Stimulated activated CD4-positive, alpha-beta T cell treated with anti-CD3 and anti-CD28 coated beads, TNF-alpha, amount 100 ng/mL, for 48 hours (primary cell): ENCODE measurements at regions not wholly inside any gene's neighbourhood (a gene's known extent, or its start where the extent isn't known, plus 50 kb on each side); places are given as distances from the start of the nearest gene placed in this dataset.
"Not testable (repeated sequence)": the region's sequence is repeated elsewhere in the genome, so short reads cannot be mapped to it uniquely, and the experiment has no call there.

ENCODE experiments used
- DNase-seq, 3 donors: peaks; one replicate each; pipeline ENCODE4 v3.0.0-alpha.2; 2020; ENCODE audit warnings: low read depth in 3 of 3

DNA sequence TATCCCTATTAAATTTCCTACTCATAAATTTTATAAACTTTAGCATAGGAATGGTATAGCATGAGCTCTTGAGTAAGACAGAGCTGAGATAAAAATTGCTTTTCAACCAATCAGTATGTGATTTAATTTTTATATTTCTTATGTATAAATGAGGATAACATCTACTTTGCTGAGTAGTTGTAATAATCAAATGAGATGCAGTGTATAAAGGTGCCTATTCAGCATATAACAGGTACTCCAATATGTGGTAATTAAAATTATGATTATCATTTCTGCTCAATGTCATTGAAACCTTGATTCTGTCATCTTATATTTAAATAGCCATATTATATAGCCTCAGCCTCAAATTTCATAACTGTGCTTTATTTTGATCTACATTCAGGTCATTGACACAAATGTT is 700.4 kb upstream of the SLC8A1 start:
- no peak for DNase-seq

- no peak for DNase-seq
Measured at GRCh38 chr2:41160439-41160838, 708.5 kb upstream of the SLC8A1 start.

GRCh38 chr2:41167014-41167413 is 715.1 kb upstream of the SLC8A1 start:
- no peak for DNase-seq

GRCh38 chr2:41169744-41170143 is 717.9 kb upstream of the SLC8A1 start:
- DNase-seq = no peak

GRCh38 chr2:41170589-41170988 is 718.7 kb upstream of the SLC8A1 start:
- no peak for DNase-seq

GRCh38 chr2:41180387-41180786 is 728.5 kb upstream of the SLC8A1 start:
- no peak for DNase-seq

DNA sequence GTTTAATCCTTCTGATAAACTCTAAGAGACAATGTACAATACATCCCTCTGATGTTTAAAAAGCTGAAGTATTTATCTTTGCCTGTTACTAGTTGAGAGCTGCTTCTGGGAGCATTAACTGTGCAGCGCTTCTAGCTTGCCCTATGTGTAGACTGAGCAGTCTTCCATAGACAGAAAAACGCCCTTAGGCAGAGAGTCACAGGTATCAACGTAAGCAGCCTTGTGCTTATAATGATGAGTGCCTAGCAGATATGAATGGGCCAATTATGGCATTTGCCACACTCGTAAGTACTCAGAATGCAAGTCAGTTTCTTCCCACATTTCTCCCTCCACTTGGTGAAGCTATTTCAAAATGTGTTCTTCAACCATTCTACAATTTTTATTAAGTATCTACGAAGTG is 731.1 kb upstream of the SLC8A1 start:
- no peak for DNase-seq

GRCh38 chr2:41187376-41188122 is 735.7 kb upstream of the SLC8A1 start:
- DNase-seq = no peak

DNA sequence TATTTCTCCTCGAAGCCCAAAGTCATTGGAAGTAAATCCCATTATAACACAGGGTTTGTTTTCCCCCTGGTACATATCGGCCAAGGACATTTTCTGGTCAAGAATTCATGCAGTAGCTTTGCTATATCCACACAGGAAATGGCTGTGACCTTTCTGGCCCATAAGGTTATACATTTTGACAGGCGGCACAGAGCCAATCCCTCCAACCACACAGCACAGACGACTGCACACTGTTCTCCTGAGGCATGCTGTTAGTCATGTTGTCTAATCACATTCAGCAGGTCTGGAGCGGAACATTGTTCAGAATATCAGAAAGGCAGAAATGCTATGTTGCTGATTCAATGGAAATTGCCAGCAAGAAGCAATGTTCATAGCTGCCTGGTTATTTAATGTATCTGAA is 742.3 kb upstream of the SLC8A1 start:
- no peak for DNase-seq

- no peak for DNase-seq
Measured at GRCh38 chr2:41197781-41198180, 745.9 kb upstream of the SLC8A1 start.

- DNase-seq = no peak
Measured at GRCh38 chr2:41199334-41199733, 747.4 kb upstream of the SLC8A1 start.

- no peak for DNase-seq
Measured at GRCh38 chr2:41204315-41204714, 752.4 kb upstream of the SLC8A1 start.

GRCh38 chr2:41206004-41206403 is 754.1 kb upstream of the SLC8A1 start:
- no peak for DNase-seq

- no peak for DNase-seq
Measured at GRCh38 chr2:41207578-41207977, 755.7 kb upstream of the SLC8A1 start.

- not testable (repeated sequence) for DNase-seq
Measured at GRCh38 chr2:41210030-41210429, 758.1 kb upstream of the SLC8A1 start.

GRCh38 chr2:41216978-41217377 is 765.1 kb upstream of the SLC8A1 start:
- DNase-seq = no peak

DNA sequence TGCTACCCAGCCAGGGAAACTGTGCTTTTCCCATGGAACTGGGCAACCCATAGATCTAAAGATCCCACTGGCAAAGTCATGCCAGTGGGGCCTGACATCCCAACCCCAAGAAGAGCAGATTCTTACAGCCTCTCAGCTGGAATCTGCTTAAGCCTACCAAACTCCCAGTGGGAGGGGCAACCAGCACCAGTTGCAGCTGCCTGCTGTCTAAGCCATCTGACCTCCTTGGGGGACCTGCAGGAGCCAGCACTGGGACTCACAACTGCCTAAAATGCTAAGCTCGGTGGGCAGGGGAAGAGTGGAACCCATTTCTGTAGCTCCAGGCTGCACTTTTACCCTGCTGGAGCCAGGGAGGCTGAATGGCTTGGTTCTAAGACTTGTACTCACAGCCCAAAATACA is 770.7 kb upstream of the SLC8A1 start:
- no peak for DNase-seq

GRCh38 chr2:41234093-41234492 is 782.2 kb upstream of the SLC8A1 start:
- DNase-seq = no peak

- DNase-seq = no peak
Measured at GRCh38 chr2:41241325-41242000, 789.6 kb upstream of the SLC8A1 start.

- no peak for DNase-seq
Measured at GRCh38 chr2:41242001-41242331, 790.1 kb upstream of the SLC8A1 start.

DNA sequence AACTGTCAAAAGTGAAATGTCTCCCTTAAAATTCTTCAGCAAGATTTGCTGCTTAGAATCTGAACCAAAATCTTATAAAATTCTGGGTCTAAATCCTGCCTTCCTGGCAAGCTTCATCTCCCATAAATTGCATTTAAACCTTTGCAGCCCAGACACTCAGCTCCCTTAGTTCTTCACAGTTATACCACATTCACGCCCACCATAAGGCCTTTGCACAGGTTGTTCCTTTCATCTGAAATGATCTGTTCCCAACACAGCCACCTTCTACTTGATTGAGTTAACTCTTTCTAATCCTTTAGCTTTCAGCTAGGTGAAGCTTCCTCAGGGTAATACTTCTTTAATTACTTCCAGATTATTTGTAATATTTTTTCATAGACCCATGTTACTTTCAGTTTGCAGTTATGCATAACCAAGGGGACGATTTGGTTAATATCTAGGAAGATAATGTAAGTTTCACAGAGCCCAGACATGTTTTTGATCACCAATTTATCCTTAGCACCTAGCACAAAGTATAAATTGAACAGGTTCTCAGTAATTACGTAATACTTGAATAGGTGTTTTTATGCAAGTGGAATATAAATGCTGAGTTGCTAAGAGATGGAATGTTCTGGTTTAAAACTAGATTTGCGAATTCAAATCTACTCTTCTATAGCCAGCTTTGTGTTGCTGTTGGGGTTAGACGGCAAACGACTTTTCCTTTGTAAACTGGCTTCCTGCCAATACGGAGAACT is 779.7 kb upstream of the PKDCC start:
- no peak for DNase-seq

DNA sequence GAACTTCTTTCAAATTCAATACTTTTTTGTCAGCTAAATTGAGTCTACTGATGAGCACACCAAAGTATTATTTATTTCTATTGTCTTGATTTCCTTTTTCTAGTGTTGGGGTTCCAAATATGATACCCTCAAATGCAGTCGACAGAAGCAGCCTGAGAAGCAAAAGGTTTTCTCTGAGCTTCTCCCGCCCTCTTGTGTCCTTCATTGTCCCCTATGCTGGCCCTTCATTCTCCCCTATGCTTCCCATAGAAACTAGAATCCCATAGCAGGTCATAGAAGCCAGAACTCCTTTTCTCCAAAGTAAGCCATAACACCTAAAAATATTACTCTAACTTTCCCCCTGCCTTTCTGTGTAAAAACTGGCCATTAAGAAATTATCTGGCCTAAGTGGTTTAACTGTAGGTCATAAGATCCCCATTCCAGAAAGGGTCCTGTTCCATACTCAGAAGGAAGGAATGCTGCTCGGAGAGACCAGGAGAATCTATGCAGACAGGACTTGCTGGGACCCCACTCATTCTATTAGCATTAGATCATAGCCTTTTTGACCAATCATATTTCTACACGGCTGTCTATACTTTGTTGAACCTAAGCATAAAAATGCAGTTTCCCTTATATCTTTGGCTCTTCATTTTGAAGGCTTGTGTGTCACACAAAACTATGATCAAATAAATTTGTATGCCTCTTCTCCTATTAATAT is 764.6 kb upstream of the PKDCC start:
- no peak for DNase-seq
